Effector memory CD4-positive, alpha-beta T cell (primary cell): ENCODE measurements at regions not wholly inside any gene's neighbourhood (a gene's known extent, or its start where the extent isn't known, plus 50 kb on each side); places are given as distances from the start of the nearest gene placed in this dataset.
A peak's percentile ranks its signal among the peaks of the same experiment; 100 is the strongest.

Source experiments
- DNase-seq, 3 donors: peaks; one replicate each; pipeline ENCODE4 v3.0.0-alpha.2; 2020
- H3K27ac ChIP-seq: 2 replicates; pipeline ENCODE4 v1.7.0; 2013; ENCODE audit warnings: mild to moderate bottlenecking, low read length, moderate library complexity; ENCODE audit not compliant: insufficient read depth, poor library complexity, severe bottlenecking
- H3K27me3 ChIP-seq: replicated peaks from 2 replicates; pipeline ENCODE4 v1.7.0; 2013; ENCODE audit warnings: mild to moderate bottlenecking, low read length; ENCODE audit not compliant: insufficient read depth, control insufficient read depth, poor library complexity, severe bottlenecking
- H3K36me3 ChIP-seq: 2 replicates; pipeline ENCODE4 v1.7.0; 2013; ENCODE audit warnings: mild to moderate bottlenecking, low read length, moderate library complexity; ENCODE audit not compliant: control insufficient read depth, insufficient read depth
- H3K4me1 ChIP-seq: 2 replicates; pipeline ENCODE4 v1.7.0; 2013; ENCODE audit warnings: low read length, mild to moderate bottlenecking; ENCODE audit not compliant: control insufficient read depth, insufficient read depth, poor library complexity, severe bottlenecking
- H3K4me3 ChIP-seq: 2 replicates; pipeline ENCODE4 v1.7.0; 2013; ENCODE audit warnings: low read length, low read depth, mild to moderate bottlenecking; ENCODE audit not compliant: insufficient read depth, poor library complexity, severe bottlenecking
- H3K9me3 ChIP-seq: 2 replicates; pipeline ENCODE4 v1.7.0; 2013; ENCODE audit warnings: mild to moderate bottlenecking, low read length, moderate library complexity; ENCODE audit not compliant: control insufficient read depth

DNA sequence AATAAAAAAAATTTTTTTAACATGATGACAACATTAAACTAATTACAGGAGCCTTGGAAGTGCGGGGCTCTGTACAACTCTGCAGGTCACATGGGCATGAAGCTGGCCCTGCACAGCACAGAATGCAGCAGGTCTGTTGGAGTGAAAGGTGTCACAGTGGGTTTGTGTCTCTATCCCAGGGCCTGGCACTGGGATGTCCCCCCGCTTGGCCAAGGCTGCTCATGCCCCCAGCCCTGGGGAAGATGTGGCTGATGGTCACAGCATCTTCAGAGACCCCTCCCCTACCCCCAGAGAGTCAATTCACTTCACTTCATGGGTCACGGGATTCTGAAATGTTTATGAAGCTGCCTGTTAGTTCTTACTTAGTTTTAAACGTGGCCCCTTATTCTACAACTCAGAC is 95.9 kb upstream of the TAF1B start:
- no peaks in the 10 kb centered on the region for H3K36me3 ChIP-seq

DNA sequence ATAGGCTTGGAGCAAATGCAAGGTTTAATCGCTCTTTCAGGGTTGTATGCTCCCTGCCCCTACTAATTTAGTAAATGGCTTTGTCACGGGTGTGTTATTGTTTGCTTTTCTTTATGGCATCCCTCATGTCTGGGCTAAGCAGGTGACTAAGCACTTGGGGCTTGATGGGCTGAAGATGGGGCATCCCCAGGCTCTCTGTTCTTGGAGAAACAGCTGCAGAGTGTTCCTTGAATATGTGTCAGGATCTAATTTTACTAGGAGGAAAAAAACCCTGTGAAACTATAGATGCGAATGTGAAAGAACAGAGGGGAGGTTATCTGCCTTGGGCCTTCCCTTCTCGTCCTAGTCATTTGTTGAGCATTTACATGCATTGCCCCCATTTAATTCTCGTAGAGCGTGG is 94.7 kb upstream of the TAF1B start:
- H3K9me3 ChIP-seq, result no peaks in the 10 kb centered on the region
- peaks cover 19% of the 10 kb centered on the region for H3K4me1 ChIP-seq
- no peaks in the 10 kb centered on the region for H3K36me3 ChIP-seq
- H3K4me3 ChIP-seq, result no peak overlapping the region
- H3K27ac ChIP-seq, result no peak overlapping the region
- H3K27me3 ChIP-seq, result no peaks in the 10 kb centered on the region
- DNase-seq, result no peak

More for the DNA sequence above, 95.9 kb upstream of the TAF1B start:
- DNase-seq, result no peak
- Histone ChIP-seq H3K27me3 (no peaks in the 10 kb centered on the region), H3K27ac (no peak overlapping the region), H3K4me3 (no peak overlapping the region), H3K9me3 (no peaks in the 10 kb centered on the region), H3K4me1 (peaks cover 7% of the 10 kb centered on the region)

DNA sequence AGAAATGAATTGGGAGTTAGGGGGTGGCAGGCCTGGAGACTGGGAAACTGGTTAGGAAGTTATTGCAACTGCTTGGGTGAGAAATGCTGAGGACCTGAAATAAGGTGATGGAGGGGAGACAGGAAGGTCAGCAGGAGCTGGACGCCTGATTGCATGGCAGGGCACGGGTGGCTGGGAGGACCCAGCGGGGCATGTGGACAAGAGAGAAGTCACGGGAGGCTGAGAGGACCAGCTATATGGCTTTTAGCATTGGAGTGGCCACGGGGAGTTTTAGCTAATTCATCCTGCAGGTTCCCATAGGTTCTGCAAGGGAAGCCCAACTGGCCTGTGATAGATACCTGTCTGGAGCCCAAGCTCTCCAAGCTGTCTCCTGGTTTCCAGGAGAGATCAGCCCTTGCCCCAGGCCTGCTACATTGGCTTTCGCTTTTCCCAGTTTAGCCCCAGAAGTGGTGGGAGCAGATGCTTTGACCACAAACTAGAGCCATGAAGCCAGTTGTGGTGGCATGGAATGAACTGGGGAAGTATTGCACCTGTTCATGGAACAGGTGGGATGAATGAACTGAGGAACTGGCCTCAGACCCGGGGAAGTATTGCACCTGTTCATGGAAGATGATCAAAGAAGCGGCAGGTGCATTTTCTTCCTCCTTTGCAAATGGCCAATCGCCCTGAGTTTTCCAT is 93.6 kb upstream of the TAF1B start:
- no peaks in the 10 kb centered on the region for H3K36me3 ChIP-seq
- DNase-seq, result no peak

DNA sequence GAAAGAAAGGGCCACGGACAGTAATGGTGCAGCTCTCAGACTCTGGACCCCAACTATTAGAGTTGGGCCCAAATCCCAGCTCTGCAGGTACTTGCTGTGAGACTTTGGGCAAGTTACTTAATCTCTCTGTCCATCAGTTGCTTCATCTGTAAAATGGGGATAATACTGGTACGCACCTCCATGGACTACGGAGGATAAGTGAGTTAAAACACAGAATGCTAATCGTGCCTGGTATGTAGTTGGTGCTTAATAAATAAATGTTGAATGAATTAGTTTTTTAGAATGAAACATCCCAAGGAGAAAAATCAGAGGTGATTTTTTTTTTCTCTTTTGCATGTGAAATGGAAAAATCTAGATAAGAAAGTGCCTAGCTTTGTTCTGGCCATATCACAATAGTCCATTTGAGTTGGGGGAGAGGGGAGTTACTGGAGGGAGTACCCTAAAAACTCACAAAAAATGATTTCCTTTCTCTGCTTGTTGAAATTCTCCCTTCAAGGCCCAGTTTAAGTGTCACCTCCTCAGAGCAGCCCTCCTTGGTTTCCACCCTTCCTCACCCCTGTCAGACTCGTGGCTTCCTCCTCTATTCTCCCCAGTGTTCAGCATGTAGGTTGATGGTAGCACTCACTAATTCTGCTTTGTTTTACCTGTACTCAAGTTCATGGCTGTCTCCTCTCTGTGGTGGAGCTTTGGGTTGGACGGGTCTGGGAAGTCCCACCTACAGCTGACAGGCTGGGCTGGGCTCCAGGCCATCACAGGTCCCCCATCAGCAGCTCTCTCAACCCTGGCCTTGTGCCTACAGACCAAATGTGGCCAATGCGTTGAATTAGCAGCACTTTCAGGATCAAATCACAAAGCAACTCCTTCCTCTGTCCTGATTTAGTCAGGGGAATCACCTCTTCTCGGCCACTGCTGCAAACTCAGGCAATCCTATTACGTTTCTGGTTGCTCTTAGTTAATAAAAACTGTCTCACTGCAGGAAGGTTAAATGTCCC is 92.8 kb upstream of the TAF1B start:
- no peak for DNase-seq
- no peaks in the 10 kb centered on the region for H3K36me3 ChIP-seq
- H3K4me1 ChIP-seq, result peaks cover 35% of the 10 kb centered on the region
- H3K27ac ChIP-seq, result no peak overlapping the region
- H3K4me3 ChIP-seq, result no peak overlapping the region
- no peaks in the 10 kb centered on the region for H3K27me3 ChIP-seq
- no peaks in the 10 kb centered on the region for H3K9me3 ChIP-seq

More for the DNA sequence above, 93.6 kb upstream of the TAF1B start:
- Histone ChIP-seq H3K27me3 (no peaks in the 10 kb centered on the region), H3K4me1 (peaks cover 28% of the 10 kb centered on the region), H3K4me3 (no peak overlapping the region), H3K9me3 (no peaks in the 10 kb centered on the region), H3K27ac (no peak overlapping the region)

DNA sequence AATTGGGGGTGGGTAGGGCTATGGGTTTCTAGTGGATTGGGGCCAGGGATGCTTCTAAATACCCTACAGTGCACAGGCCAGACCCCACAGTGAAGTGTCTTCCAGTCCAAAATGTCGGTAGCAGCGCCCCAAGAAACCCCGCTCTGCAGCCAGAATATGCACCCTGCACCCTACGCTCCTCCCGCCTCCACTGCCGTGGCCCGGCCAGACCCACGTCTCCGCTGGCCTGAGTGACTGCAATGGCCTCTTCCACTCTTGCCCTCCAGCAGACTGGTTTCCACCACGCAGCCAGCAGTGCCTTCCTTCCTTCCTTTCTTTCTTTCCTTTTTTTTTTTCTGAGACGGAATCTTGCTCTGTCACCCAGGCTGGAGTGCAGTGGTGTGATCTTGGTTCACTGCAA is 91.4 kb upstream of the TAF1B start:
- Histone ChIP-seq H3K27me3 (no peaks in the 10 kb centered on the region), H3K36me3 (no peaks in the 10 kb centered on the region), H3K27ac (no peak overlapping the region), H3K4me3 (no peak overlapping the region), H3K4me1 (peaks cover 35% of the 10 kb centered on the region), H3K9me3 (no peaks in the 10 kb centered on the region)
- no peak for DNase-seq

DNA sequence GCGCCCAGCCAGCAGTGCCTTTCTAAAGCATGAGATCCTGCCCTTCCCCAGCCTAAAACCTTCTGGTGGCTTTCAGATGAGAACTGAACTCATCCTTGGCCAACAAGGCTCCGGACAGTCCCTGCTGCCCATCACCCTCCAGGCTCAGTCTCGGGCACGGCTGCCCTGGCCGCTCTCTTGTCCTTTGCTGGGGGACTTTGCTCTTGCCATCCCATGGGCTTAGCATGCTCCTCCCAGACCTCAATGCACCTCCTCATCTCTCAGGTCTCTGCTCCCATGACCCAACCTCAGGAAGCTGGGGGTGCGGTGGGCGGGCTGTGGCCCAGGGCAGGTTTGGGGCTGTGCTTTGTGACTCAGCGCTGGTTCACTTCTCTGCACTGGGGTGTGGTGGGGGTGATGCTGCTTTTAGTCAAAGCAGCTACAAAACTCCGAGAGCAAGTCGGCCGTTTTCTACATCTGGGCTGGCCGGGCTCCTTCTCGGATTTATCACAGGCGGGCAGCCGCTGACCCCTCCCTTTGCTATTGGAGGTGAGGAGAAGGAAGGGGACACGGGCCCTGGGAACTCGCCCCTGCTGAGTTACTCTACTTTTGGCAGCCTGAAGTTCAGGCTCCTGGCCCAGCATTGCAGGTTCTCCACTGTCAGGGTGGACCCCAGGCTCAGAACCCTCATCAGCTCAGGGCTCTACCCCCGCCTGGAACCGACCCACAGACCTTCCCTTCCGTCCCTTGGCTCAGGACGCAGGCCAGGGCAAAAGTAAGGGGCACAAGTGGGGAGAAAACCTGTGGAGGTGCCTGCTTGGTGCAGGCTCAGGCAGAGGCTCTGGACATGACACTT is 90.6 kb upstream of the TAF1B start:
- H3K36me3 ChIP-seq, result no peaks in the 10 kb centered on the region
- H3K9me3 ChIP-seq, result no peaks in the 10 kb centered on the region
- H3K27me3 ChIP-seq, result no peaks in the 10 kb centered on the region
- H3K27ac ChIP-seq, result peak overlapping the region; percentile 64
- H3K4me1 ChIP-seq, result peaks cover 35% of the 10 kb centered on the region
- H3K4me3 ChIP-seq, result peak overlapping the region; percentile 16
- DNase-seq, result peak; percentile 63 to 80 (median 70)

DNA sequence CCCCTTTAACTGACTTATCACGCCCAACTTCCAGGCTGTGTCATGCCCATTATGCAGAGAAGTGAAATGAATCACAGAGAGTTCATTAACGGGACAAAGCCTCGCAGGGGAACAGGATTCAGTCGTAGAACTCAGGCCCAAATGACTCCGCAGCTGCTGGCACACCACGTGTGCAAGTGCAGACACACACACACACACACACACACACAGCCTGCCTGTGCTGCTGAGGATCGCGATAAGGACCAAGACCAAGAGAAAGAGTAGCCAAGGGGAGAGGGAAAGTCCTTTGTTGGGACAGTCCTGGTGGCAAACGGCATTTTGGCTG is 90.0 kb upstream of the TAF1B start:
- H3K27me3 ChIP-seq, result no peaks in the 10 kb centered on the region
- H3K27ac ChIP-seq, result peak overlapping the region; percentile 64
- no peaks in the 10 kb centered on the region for H3K9me3 ChIP-seq
- H3K36me3 ChIP-seq, result no peaks in the 10 kb centered on the region
- peaks cover 35% of the 10 kb centered on the region for H3K4me1 ChIP-seq
- peak in 2 of 3 donors; percentile 28 to 35 for DNase-seq
- H3K4me3 ChIP-seq, result peak overlapping the region; percentile 16

DNA sequence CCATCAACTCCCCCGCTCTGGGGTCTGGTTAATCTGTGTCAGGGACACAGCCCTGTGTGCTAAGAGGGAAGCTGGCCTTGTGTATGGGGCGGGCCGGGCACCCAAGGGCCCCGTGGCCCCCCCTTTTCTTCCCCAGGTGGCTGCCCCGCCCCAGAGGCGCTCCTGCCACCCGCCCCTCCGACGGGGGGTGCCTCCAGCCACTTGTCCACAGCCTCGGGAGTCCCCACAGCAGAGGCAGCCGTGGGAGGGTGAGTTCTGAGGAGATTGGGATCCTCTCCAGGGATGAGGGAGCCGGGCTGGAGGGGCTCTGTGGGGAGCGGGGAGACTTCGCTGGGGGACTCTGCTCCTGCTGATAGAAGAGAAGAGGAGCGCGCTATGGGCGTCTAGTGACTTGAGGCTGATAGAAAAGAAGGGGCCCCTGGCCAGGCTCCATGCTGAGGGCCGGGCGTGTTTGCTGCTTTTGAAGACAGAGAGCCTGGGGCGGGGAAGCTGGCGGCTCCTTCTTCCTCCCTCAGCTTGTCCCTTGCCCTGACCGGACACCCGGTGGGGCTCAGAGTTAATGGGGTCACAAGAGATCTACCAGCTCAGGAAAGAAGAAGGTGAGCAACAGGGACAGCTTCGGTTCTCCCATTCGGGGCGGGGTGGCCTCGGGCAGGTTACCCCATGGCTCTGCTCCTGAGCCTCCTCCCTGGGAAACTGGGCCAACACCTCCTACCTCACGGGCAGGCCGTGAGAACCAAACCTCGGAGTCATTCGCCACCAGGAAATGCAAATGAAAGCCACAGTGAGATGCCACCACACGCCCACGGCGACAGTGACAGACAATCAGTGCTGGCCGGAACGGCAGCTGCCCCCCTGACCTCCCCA is 89.4 kb upstream of the TAF1B start:
- Histone ChIP-seq H3K9me3 (no peaks in the 10 kb centered on the region), H3K27ac (peak overlapping the region; percentile 64), H3K4me1 (peaks cover 35% of the 10 kb centered on the region), H3K27me3 (no peaks in the 10 kb centered on the region), H3K36me3 (no peaks in the 10 kb centered on the region), H3K4me3 (peak overlapping the region; percentile 16)
- DNase-seq, result peak; percentile 32 to 46 (median 42)

DNA sequence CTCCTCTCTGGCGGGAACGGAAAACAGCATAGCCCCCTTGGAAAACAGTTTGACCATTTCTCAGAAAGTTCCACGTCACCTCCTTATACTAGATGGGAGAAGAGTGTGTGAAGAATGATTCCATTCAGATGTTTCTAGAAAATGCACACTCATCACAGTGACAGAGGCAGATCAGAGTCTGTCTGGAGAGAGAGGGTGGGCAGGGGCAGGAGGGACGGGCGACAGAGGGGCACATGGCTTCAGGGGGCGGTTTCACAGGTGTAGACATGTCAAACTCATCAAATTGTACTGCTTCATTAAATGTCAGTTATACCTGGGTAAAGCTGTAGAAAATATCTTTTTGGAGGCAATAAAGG is 88.8 kb upstream of the TAF1B start:
- no peak for DNase-seq
- Histone ChIP-seq H3K9me3 (no peaks in the 10 kb centered on the region), H3K27ac (peak overlapping the region; percentile 64), H3K4me1 (peaks cover 35% of the 10 kb centered on the region), H3K27me3 (no peaks in the 10 kb centered on the region), H3K36me3 (no peaks in the 10 kb centered on the region), H3K4me3 (peak overlapping the region; percentile 16)
